Ramos (cell line): ENCODE measurements at regions not wholly inside any gene's neighbourhood (a gene's known extent, or its start where the extent isn't known, plus 50 kb on each side); places are given as distances from the start of the nearest gene placed in this dataset.
"Not testable (repeated sequence)": the region's sequence is repeated elsewhere in the genome, so short reads cannot be mapped to it uniquely, and the experiment has no call there.

Experiments used
- in situ Hi-C: fragments of 300-500 bp; cut with MboI; formaldehyde crosslinking; loops from one replicate; pipeline ENCODE4 v1.14.3; 2022; ENCODE audit warnings: low sequenced_read_pairs; ENCODE audit not compliant: unreplicated experiment

- in situ Hi-C loops = no loop called here
These were observed 232.8 kb upstream of the RASGEF1B start for GRCh38 chr4:81704461-81704860.

- in situ Hi-C loops = no loop called here
These were observed 228.5 kb upstream of the RASGEF1B start for GRCh38 chr4:81700189-81700588.

GRCh38 chr4:81698538-81699296, 227.0 kb upstream of the RASGEF1B start:
- in situ Hi-C loops = no loop called here

- in situ Hi-C loops = no loop called here
These were observed 222.6 kb upstream of the RASGEF1B start for GRCh38 chr4:81694176-81694913.

- in situ Hi-C loops = no loop called here
These were observed 219.2 kb upstream of the RASGEF1B start for GRCh38 chr4:81690871-81691270.

- in situ Hi-C loops = no loop called here
These were observed 216.4 kb upstream of the RASGEF1B start for GRCh38 chr4:81688085-81688484.

GRCh38 chr4:81687471-81687870, 215.8 kb upstream of the RASGEF1B start:
- in situ Hi-C loops = no loop called here

- in situ Hi-C loops = no loop called here
These were observed 213.4 kb upstream of the RASGEF1B start for GRCh38 chr4:81685104-81685503.

GRCh38 chr4:81684352-81684751, 212.6 kb upstream of the RASGEF1B start:
- in situ Hi-C loops = no loop called here

- in situ Hi-C loops = no loop called here
These were observed 210.8 kb upstream of the RASGEF1B start for GRCh38 chr4:81682492-81682891.

- in situ Hi-C loops = no loop called here
These were observed 207.6 kb upstream of the RASGEF1B start for GRCh38 chr4:81679315-81679714.

GRCh38 chr4:81678801-81679200, 207.1 kb upstream of the RASGEF1B start:
- in situ Hi-C loops = no loop called here

- in situ Hi-C loops = no loop called here
These were observed 204.8 kb upstream of the RASGEF1B start for GRCh38 chr4:81676537-81676936.

GRCh38 chr4:81675791-81676393, 204.2 kb upstream of the RASGEF1B start:
- in situ Hi-C loops = no loop called here

- in situ Hi-C loops = no loop called here
These were observed 202.3 kb upstream of the RASGEF1B start for GRCh38 chr4:81673961-81674360.

GRCh38 chr4:81668328-81668727, 196.6 kb upstream of the RASGEF1B start:
- in situ Hi-C loops = not testable (repeated sequence)

- in situ Hi-C loops = no loop called here
These were observed 195.8 kb upstream of the RASGEF1B start for GRCh38 chr4:81667539-81667938.

GRCh38 chr4:81666491-81666890, 194.8 kb upstream of the RASGEF1B start:
- in situ Hi-C loops = no loop called here

GRCh38 chr4:81665649-81666048, 193.9 kb upstream of the RASGEF1B start:
- in situ Hi-C loops = no loop called here

- in situ Hi-C loops = no loop called here
These were observed 193.3 kb upstream of the RASGEF1B start for GRCh38 chr4:81665045-81665444.

- in situ Hi-C loops = no loop called here
These were observed 192.4 kb upstream of the RASGEF1B start for GRCh38 chr4:81664079-81664478.
